CD4-positive, alpha-beta T cell treated with Interleukin-4 for 1 hour (primary cell): ENCODE measurements at regions not wholly inside any gene's neighbourhood (a gene's known extent, or its start where the extent isn't known, plus 50 kb on each side); places are given as distances from the start of the nearest gene placed in this dataset.

Experiments
- DNase-seq, 2 donors: peaks; one replicate each; pipeline ENCODE4 v3.0.0-alpha.2; 2020 to 2022

- no peak for DNase-seq
These were observed 169.3 kb downstream of the RBFOX3 start for GRCh38 chr17:79441356-79442160.

GRCh38 chr17:79440251-79440650, 170.6 kb downstream of the RBFOX3 start:
- DNase-seq, result no peak

DNA sequence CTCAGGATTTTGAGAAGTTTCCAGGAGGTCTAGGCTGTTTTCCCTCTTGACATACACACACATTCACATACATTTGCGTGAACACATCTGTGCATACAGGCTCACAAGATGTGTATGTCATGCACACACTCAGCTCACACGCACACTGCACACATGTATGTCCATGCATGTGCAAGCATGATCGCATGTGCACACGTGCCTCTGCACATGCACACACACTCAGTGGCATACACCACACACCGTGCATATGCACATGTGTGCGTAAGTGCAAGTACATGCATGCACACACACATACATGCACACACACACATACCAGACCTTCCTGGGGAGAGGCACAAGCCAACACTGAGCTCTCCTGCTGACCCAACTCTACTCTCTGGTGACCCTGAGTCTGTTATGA, 171.4 kb downstream of the RBFOX3 start:
- DNase-seq, result no peak

GRCh38 chr17:79438546-79439334, 172.1 kb downstream of the RBFOX3 start:
- DNase-seq, result no peak

DNA sequence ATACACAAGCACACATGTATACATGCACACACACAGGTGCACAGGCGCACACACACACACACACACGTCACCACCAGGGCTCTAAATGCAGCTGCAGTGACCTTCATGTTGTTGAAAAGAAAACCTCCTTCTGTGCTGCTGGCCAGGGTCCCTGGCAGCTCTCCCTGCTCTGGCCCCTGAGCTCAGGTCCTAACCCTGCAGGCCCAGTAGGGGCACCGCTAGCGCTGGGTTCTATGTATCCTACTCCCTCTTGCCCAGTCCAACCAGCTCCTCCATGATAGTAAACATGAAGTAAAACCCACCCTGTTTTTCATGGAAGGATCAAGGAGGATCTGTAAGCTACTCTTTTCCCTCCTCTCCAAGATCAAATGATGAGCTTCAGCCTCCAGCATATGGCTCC, 172.8 kb downstream of the RBFOX3 start:
- no peak for DNase-seq

DNA sequence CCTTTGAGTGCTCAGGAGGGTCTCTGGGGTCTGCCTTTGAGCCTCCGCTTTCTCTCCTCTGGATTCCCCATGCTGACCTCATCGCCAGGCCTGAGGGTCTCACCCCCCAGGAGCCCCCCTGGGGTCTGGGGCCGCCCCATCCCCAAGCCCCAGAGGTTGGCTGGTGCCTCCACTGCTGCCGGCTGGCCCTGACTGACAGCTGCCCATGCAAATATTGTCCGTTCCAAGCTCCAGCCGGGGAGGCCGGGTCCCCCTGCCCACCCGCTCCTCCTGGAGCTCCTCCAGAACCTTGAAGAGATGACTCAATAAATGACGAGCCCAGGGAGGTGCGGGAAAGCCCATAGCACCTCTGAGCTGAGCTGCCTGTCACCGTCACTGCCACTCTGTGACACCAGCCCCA, 173.8 kb downstream of the RBFOX3 start:
- no peak for DNase-seq

- DNase-seq, result no peak
These were observed 174.9 kb downstream of the RBFOX3 start for GRCh38 chr17:79435962-79436361.

DNA sequence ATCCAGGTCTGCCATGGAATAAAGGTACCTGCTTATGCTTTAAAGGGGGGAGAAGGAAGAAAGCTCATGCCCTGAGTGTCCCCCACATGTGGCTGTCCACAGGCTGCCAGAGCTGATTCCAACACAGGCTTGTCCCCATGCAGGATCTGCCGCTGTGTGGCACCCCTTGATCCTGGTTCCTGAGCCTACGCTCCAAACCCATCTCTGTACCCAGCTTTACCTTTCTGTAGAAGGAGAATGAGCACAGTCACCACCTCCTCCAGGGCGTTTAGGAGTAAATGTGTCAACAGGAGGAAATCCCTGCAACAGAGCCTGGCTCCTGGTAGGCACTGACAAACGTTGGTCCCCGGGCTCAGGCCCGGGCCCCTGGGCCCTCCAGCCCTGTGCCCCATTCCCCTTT, 175.6 kb downstream of the RBFOX3 start:
- no peak for DNase-seq

DNA sequence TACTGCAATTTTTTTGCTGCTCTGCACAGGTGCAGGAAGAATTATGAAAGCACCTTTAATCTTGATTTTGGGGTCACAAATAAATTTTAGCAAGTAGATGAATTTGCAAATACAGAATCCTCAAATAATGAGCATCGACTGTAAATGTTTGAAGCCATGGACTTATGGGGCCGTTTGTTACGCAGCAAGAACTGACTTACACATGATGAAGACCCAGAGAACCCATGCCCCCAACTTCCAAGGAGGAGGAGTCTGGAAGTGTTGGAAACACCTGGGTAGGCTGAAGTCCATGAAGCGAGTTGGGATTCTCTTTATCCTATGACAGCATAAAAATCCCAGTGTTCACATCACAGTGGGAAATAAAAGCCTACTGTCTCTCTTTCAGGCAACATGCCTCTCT, 176.6 kb downstream of the RBFOX3 start:
- DNase-seq, result no peak

GRCh38 chr17:79433379-79433778, 177.5 kb downstream of the RBFOX3 start:
- no peak for DNase-seq

- DNase-seq, result no peak
These were observed 179.7 kb downstream of the RBFOX3 start for GRCh38 chr17:79431175-79431574.

- no peak for DNase-seq
These were observed 180.9 kb downstream of the RBFOX3 start for GRCh38 chr17:79429864-79430494.

GRCh38 chr17:79428988-79429387, 181.9 kb downstream of the RBFOX3 start:
- DNase-seq, result no peak

- DNase-seq, result no peak
These were observed 183.0 kb downstream of the RBFOX3 start for GRCh38 chr17:79427621-79428539.

- DNase-seq, result no peak
These were observed 185.2 kb downstream of the RBFOX3 start for GRCh38 chr17:79425686-79426085.

DNA sequence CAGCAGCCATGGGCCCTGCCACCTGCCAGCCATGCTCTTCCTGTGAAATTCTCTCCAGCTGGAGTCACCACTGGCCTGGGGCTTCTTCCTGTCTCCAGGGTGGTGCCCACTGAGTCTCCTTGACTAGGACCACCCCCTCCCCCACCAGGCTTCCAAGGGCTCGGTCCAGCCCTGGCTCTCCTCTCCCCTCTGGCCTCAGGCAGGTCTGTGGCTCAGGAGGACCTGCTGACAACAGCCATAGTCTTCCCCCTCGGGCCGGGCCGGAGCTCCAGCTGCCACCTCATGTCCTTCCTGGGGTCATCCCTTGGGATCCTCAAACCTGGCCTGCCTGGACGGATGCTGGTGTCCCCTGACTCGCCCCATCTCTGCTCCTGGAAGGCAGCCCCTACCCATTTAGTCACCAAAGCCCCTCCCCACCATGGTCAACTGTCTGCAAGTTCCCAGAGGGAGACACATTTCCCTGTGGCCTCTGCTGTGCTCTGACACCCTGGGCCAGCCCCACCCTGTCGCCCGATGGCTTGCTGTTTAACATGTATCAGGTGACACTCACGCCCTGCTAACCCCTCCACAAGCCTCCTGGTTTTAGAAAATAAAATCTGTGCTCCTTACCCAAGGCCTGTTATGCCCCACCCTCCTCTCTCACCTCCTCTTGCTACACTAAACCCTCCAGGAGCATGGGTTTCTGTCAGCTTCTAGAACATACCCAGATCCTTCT, 186.2 kb downstream of the RBFOX3 start:
- no peak for DNase-seq

GRCh38 chr17:79423811-79424465, 186.9 kb downstream of the RBFOX3 start:
- no peak for DNase-seq

- no peak for DNase-seq
These were observed 188.6 kb downstream of the RBFOX3 start for GRCh38 chr17:79422236-79422635.

DNA sequence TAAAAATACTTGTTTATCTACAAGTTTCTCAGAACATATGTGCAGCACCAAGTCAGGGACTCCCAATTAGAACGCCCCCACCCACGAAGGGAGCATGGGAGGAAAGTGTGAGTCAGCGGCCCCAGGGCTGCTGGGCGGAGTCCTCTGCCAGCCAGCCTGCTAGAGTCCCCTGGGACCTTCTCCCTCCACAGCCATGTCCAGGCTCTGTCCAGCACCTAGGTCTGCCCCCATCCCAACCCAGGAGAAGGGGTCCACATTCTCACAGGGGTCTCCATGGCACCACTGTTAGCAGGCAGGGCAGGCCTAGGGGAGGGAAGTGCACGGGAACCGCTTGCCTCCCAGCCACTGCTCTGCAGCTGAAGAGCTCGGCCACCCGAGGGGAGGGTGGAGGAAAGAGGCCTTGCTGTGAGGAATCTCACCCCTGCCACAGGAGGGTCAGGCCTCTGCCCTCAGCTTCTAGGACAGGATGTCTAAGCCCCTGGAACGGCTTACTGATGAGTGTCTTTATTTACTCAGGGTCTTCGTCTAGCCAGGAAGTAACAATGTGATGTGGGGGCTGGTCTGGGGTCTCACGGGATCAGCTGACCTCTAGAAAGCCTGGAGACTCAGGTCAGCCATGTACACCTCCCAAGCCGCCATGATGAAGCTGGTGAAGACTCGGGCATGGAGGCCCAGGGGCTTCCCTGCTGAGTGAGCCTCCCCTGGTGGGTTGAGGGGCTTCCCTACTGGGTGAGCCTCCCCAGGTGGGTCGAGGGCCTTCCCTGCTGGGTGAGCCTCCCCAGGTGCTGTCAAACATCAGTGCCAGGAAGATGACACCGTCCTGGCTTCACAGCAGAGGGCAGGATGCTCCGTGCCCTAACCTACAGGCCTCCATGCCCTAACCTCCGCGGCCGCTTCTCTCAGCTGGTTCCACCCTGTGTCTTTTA, 190.3 kb downstream of the RBFOX3 start:
- no peak for DNase-seq

- DNase-seq, result no peak
These were observed 193.3 kb downstream of the RBFOX3 start for GRCh38 chr17:79417476-79417988.
